ENCODE measurements at regions not wholly inside any gene's neighbourhood (a gene's known extent, or its start where the extent isn't known, plus 50 kb on each side); places are given as distances from the start of the nearest gene placed in this dataset.

- no peak overlapping the region for H3K4me3 ChIP-seq
- intact Hi-C loops (cut with DNase I): no loop called here
- H3K27ac ChIP-seq: no peak overlapping the region
- no peaks in the 10 kb centered on the region for H3K4me1 ChIP-seq (replicated peaks in 1 of 2)
- no peaks in the 10 kb centered on the region for H3K36me3 ChIP-seq (replicated peaks in 1 of 2)
- no peaks in the 10 kb centered on the region for H3K27me3 ChIP-seq
- no peaks in the 10 kb centered on the region for H3K9me3 ChIP-seq (replicated peaks in 1 of 3)
- TF ChIP-seq POLR2A (IDR thresholded peaks at IDR 0.05) (no peak), CTCF (IDR thresholded peaks at IDR 0.05) (no peak)
- 68 to 80% (median 75%) methylated on average over 3 of the region's 3 CpGs for WGBS, 4 donors
- DNase-seq: no peak
Measured at GRCh38 chr2:146238254-146238966, 1606.4 kb upstream of the ACVR2A start.

DNA sequence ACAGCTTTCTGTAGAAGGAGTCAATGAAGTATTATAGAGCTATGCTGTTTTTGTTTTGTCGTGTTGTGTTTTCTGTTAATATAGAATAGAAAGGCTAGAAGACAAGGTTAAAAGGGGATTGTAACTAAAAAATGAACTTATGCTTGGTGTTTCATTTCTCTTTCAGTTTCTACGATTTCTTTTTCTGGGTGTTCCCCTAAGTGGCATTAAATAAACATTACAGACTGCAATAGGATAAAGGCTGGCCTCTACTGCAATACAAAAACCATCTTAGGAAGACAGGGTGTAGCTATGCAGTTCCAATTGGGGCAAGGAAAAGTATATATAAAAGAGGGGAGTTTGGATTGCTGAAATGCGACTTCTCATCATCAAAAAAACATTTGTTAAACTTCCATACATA is 1609.7 kb upstream of the ACVR2A start:
- intact Hi-C loops (cut with DNase I): no loop called here
- H3K27me3 ChIP-seq: no peaks in the 10 kb centered on the region
- no peak overlapping the region for H3K4me3 ChIP-seq
- H3K36me3 ChIP-seq (replicated peaks in 1 of 2): no peaks in the 10 kb centered on the region
- H3K27ac ChIP-seq: no peak overlapping the region
- 71 to 79% (median 75%) methylated on average over 3 of the region's 3 CpGs for WGBS, 4 donors
- no peak for DNase-seq
- TF ChIP-seq POLR2A (IDR thresholded peaks at IDR 0.05) (no peak), CTCF (IDR thresholded peaks at IDR 0.05) (no peak)
- H3K9me3 ChIP-seq (replicated peaks in 1 of 3): no peaks in the 10 kb centered on the region
- H3K4me1 ChIP-seq (replicated peaks in 1 of 2): no peaks in the 10 kb centered on the region

- intact Hi-C loops (cut with DNase I): no loop called here
- H3K4me3 ChIP-seq: no peak overlapping the region
- H3K4me1 ChIP-seq (replicated peaks in 1 of 2): no peaks in the 10 kb centered on the region
- H3K9me3 ChIP-seq (replicated peaks in 1 of 3): no peaks in the 10 kb centered on the region
- H3K27ac ChIP-seq: no peak overlapping the region
- WGBS, 4 donors: 71 to 88% (median 83%) methylated on average over 4 of the region's 4 CpGs
- no peaks in the 10 kb centered on the region for H3K27me3 ChIP-seq
- no peak for DNase-seq
- TF ChIP-seq POLR2A (IDR thresholded peaks at IDR 0.05) (no peak), CTCF (IDR thresholded peaks at IDR 0.05) (no peak)
- H3K36me3 ChIP-seq (replicated peaks in 1 of 2): no peaks in the 10 kb centered on the region
Measured at GRCh38 chr2:146229508-146230155, 1615.2 kb upstream of the ACVR2A start.

DNA sequence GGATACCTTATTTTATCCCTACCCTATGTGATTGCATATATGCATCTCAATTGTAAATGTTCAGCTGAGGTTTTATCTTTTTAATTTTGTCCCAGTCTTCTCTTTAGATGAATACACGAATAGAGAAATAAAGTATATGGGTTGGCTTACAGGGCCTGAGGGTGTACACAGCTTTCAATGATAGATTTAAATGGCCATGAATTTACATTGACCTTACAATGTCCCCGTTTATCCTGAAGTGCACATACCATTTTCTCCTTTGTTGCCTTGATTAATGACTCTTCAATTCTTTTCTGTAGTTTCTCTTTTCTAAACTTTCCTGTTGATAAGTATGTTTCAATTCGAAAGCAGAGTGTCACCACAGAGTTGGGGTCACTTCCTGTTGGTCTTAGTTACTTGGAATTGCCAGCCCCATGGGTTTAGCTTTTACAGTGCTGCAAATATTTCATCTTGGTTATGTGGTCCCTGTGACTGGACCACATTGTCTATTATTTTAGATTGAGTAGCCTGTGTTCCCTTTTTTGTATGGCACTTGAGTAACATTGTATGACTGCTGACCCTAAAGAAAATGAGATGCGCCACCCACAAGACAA is 1616.3 kb upstream of the ACVR2A start:
- 54 to 59% (median 57%) methylated on average over 4 of the region's 4 CpGs for WGBS, 4 donors

More for the DNA sequence above, 1616.3 kb upstream of the ACVR2A start:
- H3K27me3 ChIP-seq: no peaks in the 10 kb centered on the region
- intact Hi-C loops (cut with DNase I): no loop called here
- H3K9me3 ChIP-seq (replicated peaks in 1 of 3): no peaks in the 10 kb centered on the region
- H3K36me3 ChIP-seq (replicated peaks in 1 of 2): no peaks in the 10 kb centered on the region
- no peak overlapping the region for H3K27ac ChIP-seq
- no peaks in the 10 kb centered on the region for H3K4me1 ChIP-seq (replicated peaks in 1 of 2)
- H3K4me3 ChIP-seq: no peak overlapping the region
- TF ChIP-seq POLR2A (IDR thresholded peaks at IDR 0.05) (no peak), CTCF (IDR thresholded peaks at IDR 0.05) (no peak)
- DNase-seq: no peak
